Embryonic facial prominence (tissue), 1 donor: ENCODE measurements at regions not wholly inside any gene's neighbourhood (a gene's known extent, or its start where the extent isn't known, plus 50 kb on each side); places are given as distances from the start of the nearest gene placed in this dataset.

Experiments
- DNase-seq: peaks from one replicate; pipeline ENCODE4 v3.0.0-alpha.2; 2016; ENCODE audit errors: extremely low spot score

DNA sequence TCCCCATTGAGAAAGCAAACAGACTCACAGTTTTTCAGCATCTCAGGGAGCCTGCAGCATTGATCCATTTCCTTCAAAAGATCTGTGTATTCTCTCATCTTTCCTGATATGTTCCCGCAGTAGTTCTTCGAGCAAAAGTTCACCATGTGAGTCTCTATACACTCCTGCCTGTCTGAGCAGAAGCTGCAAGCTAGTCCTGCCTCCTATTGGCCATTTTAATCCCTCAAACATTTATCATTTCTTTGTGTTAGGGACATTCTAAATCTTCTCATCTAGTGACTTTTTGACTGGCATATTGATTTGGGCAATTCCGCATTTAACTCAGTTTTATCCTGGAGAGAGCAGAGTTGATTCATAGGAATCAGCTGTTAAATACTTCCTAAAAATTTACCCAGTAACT, 660.4 kb upstream of the KLF12 start:
- DNase-seq: no peak

GRCh38 chr13:74794147-74794546, 659.9 kb upstream of the KLF12 start:
- DNase-seq: no peak

DNA sequence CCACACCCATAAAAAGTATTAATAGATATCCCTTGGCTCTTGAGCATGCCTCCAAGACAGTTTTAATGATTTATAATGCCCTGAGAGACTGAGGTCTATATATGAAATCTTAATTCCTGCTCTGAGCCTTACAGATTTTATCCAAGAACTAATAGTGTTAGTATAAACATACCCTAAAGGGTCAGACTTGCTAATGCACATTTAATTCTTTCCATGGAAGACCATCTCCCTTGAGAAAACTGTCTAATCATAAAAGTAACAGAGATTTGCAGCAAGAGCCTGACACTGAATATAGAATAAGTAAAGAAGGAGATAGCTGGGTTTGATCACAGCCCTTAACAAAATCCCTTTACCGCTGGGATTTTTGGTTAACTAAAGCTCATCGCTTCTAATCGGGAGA, 650.8 kb upstream of the KLF12 start:
- DNase-seq: no peak

GRCh38 chr13:74778946-74779345, 644.7 kb upstream of the KLF12 start:
- DNase-seq: no peak

DNA sequence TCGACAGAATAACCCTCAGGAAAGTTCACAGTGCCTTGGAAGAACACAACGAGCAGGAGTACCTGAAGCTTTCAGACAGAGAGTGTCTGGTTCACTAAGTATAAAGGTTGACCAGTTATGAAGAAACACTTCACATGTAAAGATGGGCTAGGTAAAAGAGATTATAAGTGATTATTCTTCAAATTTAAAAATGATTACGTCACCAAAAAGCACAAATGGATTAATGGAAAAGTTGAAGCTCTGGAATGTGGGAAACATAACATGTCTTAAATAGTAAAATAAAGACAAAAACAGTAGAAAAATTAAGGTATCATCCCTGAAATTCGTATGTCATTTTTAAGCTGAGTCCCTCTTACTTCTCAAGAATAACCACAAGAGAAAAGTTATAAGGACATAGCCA, 643.9 kb upstream of the KLF12 start:
- DNase-seq: no peak

- DNase-seq: no peak
These were observed 640.1 kb upstream of the KLF12 start for GRCh38 chr13:74774264-74774663.

DNA sequence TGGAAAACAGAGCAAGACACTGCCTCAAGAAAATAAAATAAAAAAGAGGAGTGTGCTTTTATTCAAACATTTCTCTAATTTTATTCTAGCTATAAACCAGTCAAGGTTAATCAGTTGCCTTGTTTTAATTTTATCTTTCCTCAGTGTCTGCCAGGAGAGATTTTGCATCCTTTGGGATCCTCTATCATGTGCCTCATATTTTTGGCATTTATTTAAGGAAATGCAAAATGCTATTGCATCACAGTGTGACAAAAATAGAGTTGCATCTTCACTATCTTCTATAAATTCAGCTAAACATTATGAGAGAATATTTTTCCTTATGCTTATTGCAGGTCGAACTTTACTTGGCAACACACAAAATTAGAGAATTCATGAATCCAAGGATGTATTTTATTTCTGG, 639.0 kb upstream of the KLF12 start:
- DNase-seq: no peak

GRCh38 chr13:74771964-74772363, 637.8 kb upstream of the KLF12 start:
- no peak for DNase-seq

GRCh38 chr13:74770361-74770760, 636.2 kb upstream of the KLF12 start:
- DNase-seq: no peak

DNA sequence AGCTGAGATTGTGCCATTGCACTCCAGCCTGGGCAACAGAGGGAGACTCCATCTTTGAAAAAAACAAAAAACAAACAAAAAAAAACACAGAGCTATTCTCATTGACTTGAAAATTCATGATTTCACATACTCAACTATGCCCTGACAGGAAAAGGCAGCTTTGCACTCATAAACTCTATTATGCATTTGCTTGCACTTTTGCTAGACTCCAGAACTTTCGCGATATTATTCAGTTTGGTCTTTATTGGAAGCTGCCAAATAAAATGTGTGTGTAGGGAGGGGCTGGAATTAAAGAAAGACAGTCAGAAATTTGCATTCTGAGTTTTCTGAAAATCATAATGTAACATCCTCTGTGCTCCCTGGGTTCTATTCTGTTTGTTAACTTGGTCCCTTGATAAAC, 635.1 kb upstream of the KLF12 start:
- no peak for DNase-seq

DNA sequence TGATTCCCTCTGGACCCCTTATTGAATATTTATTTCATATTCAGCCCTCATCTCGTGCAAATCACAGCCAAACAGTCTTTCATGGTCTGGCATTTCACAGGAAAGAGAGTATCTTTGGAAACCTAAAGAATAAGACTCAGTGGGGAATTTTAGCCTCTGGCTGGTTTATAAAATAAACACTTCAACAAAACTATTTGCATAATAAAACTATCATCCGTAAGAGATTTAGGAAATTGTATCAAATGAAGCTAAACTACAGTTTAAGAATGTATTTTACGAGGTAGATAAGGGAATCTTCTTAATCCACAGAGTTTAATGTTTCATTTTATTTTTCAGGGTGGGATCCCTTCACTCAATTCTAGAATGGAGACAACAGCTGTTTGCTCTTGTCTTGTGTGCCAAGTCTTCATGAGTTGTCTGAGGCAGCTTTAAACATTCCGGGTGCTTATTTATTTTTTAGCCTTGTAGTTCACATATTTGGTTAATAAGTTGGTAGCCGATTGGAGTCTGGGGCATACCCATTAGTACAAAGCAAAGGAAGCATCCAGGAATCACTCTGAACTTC, 634.4 kb upstream of the KLF12 start:
- no peak for DNase-seq

- DNase-seq: no peak
These were observed 632.8 kb upstream of the KLF12 start for GRCh38 chr13:74767050-74767449.

DNA sequence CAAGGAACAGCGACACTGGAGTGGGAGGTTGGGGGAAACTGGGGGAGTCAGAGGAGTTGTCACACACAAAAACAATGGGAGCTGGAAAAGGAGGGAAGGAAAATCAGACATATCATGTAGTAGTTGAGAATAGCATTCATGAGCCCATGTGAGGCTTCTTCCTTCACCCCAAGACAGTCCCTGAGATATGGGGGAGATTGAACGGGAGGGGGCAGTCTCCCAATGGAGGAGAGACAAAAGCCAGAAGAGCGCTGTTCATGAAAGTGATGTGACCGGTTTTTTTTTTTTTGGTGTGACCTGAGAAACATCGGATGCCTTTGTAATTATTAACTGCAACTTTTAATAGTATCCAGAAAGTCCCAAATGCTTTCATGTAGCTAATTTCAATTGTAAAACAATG, 631.8 kb upstream of the KLF12 start:
- DNase-seq: no peak

DNA sequence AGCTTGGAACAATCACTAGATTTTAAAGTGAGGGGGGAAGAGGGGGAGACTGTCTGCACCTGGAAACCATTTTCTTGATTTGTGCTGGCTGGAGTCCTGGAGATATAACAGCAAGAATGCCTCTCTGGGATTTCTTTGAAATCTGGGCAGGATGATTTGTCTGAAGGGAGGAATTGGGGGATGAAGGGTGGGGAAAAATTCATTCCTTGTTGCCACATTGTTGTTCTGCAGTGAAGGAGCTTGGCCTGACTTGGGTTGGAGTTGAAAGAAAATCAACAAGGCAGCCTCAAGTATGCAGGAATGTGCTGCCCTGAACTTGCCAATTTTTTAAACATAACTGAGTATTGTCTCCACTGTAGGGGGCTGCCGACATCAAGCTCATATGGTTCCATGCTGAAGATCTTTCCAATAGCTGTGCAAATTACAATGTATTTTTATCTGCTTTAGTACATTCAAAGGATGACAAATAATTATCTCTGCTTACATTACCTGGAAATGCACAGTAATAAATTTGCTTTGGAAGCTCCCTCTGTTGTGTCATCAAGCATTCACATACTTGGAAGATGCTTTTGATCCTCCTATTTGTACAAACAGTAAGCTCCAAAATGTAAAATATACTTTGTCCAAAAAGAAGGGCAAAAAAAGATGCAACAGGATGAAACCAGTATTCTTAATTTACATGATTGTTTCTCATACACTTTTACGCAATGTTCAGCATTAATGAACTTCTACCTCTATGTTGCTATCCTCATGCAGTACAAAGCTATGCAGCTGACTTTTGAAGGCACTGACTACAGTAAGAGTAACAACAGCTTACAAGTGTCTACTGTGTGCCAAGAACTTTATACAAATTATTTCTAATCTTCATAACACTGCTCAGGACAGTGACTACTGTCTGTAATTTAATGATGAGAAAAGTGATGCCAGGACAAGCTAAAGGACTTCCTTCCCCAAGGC, 627.9 kb upstream of the KLF12 start:
- DNase-seq: peak; percentile 68

GRCh38 chr13:74758188-74758587, 624.0 kb upstream of the KLF12 start:
- no peak for DNase-seq

DNA sequence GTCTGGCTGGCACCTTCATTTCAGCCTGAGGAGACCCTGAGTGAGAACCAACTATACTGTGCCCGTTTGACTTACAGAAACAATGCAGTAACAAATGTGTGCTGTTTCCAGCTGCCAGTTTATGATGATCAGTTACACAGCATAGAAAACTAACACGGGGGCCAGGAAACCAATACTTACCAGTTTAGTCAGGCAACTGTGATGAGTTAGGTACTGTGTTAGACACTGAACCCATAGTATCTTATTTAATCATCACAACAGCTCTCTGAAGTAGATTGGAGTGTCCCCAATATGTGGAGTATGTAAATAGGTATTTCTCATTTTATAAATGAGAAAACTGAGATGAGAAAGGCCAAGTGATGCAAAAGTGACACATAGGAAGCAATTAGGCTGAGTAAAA, 620.9 kb upstream of the KLF12 start:
- DNase-seq: no peak

DNA sequence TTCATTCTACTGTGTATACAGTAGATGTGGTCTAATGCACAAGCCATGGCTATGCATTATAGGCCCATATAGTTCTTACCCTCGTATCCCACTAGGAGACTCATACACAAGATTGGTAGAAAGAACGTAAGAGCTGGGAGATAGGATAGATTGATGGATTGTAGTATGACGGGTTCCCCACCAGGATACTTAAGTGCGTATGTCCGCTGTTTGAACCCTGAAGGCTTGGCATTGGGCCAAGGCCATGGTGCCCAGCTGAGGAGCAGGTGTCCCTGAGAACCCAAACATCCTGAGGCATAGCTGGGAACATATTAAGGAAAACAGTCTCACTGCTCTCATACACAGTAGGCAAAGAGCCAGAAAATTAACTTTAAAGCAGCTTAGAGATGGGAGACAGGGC, 617.5 kb upstream of the KLF12 start:
- DNase-seq: no peak

DNA sequence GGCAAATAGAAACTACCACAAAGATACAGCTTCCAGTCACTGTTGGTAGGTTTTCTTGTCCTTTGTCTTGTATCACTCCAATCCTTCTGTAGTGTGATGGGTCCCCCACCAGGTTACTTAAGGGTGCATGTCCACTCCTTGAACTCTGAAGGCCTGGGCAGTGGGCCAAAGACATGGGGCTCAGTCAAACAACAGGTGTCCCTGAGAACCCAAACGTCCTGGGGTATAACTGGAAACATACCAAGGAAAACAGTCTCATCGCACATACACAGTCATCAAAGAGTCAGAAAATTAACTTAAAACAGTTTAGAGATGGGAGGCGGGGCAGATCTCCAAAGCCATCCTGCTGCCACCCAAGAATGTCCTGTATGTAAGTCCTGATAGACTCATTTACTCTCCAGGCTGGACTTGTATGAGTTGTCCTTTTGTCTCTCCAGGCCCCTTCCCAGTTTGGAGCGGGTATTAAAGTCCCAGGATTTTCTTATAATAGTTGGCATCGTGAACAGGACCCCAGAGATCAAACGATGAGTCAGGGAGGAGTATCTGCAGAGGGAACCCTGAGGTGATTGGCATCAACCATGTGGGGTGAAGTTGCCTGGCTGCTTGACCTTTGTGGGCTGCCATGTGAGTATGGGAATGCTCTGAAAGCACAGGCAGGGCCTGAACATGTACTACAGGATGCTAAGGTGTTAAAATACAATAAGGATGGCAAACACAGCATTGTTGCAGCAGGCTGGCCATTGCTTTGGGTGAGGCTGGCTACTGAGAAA, 613.2 kb upstream of the KLF12 start:
- no peak for DNase-seq

GRCh38 chr13:74743992-74744391, 609.8 kb upstream of the KLF12 start:
- DNase-seq: no peak

DNA sequence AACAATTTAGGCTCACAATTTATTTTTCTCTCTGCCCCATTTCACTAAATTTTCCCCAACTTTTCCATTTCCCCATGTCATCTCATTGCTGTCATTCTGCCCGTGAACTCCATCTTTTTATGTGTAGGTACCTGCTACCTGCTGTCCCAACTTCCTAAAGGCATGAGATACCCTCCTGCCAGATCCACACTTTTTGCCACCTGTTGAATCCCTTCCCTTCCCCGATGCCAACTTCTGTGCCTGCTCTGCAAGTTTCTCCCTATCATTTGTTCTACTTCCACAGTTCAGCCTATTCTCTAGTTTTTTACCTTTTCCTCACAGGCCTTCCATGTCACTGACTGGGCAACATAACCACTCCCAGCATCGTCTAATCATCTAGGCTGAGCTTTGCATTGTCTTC, 607.5 kb upstream of the KLF12 start:
- no peak for DNase-seq

DNA sequence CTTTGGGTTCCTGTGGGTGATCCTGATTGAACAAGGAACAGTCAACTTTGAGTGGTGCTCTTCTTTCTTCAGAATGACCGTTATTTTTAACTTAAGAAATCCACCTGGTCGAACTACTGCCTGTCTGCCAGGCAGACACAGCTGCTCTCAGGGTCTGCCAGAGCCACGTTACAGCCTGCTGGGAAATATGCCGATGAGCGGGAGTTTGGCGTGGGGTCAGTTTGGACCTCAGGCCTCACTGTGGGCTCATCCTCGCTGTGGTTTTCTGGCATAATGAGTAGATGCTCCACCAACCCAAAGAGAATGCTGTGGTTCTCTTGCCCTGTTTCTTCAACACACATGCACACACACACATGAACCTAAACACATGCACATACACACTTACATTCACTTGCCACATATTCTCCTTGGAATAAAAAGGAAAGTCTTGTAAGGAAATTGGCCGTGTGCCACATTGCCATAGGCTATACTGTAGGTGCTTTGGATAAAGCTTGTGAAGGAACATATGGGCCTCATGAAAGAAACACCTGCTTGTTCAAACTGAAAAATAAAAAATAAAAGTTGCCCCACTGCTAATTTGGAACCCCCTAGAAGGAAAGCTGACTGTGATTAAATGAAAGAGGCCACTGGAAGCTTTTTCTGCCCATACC, 598.7 kb upstream of the KLF12 start:
- no peak for DNase-seq

GRCh38 chr13:74731731-74732130, 597.5 kb upstream of the KLF12 start:
- DNase-seq: no peak
